ENCODE measurements at regions not wholly inside any gene's neighbourhood (a gene's known extent, or its start where the extent isn't known, plus 50 kb on each side); places are given as distances from the start of the nearest gene placed in this dataset.

- no peak for DNase-seq (ENCODE audit: insufficient read length, low spot score, missing footprints)
Observed at GRCh38 chr6:15074806-15075205, 171.1 kb upstream of the JARID2 start.

GRCh38 chr6:15076565-15076964 lies 169.3 kb upstream of the JARID2 start:
- H3K27me3 ChIP-seq (ENCODE audit: insufficient read depth, low read length), result no peaks in the 10 kb centered on the region
- peak; percentile 47 for DNase-seq (ENCODE audit: insufficient read length, low spot score, missing footprints)

More at GRCh38 chr6:15074806-15075205, 171.1 kb upstream of the JARID2 start:
- Histone ChIP-seq H4K20me1 (ENCODE audit: insufficient read depth, low read length) (no peaks in the 10 kb centered on the region), H3K27me3 (ENCODE audit: insufficient read depth, low read length) (no peaks in the 10 kb centered on the region), H3K4me3 (ENCODE audit: insufficient read depth, low read length) (no peak overlapping the region), H2AFZ (ENCODE audit: low read length) (no peak overlapping the region), H3K79me2 (ENCODE audit: insufficient read depth, low read length) (no peaks in the 10 kb centered on the region), H3K27ac (ENCODE audit: low read depth, low read length) (no peak overlapping the region), H3K9me3 (ENCODE audit: low read depth, low read length) (no peaks in the 10 kb centered on the region), H3K4me2 (ENCODE audit: insufficient read depth, low read length) (no peak overlapping the region), H3K4me1 (ENCODE audit: insufficient read depth, low read length) (no peaks in the 10 kb centered on the region), H3K36me3 (ENCODE audit: insufficient read depth, low read length) (no peaks in the 10 kb centered on the region)
- TF ChIP-seq CTCF (IDR thresholded peaks at IDR 0.05; ENCODE audit: extremely low read depth, low read depth, low read length), result no peak

GRCh38 chr6:15077006-15077405 lies 168.9 kb upstream of the JARID2 start:
- peak; percentile 27 for DNase-seq (ENCODE audit: insufficient read length, low spot score, missing footprints)
- no peak overlapping the region for H2AFZ ChIP-seq (ENCODE audit: low read length)

More at GRCh38 chr6:15076565-15076964, 169.3 kb upstream of the JARID2 start:
- no peaks in the 10 kb centered on the region for H3K9me3 ChIP-seq (ENCODE audit: low read depth, low read length)
- TF ChIP-seq CTCF (IDR thresholded peaks at IDR 0.05; ENCODE audit: extremely low read depth, low read depth, low read length), result no peak
- H2AFZ ChIP-seq (ENCODE audit: low read length), result no peak overlapping the region
- H3K4me2 ChIP-seq (ENCODE audit: insufficient read depth, low read length), result no peak overlapping the region
- H3K36me3 ChIP-seq (ENCODE audit: insufficient read depth, low read length), result no peaks in the 10 kb centered on the region
- H4K20me1 ChIP-seq (ENCODE audit: insufficient read depth, low read length), result no peaks in the 10 kb centered on the region
- H3K4me3 ChIP-seq (ENCODE audit: insufficient read depth, low read length), result no peak overlapping the region
- no peaks in the 10 kb centered on the region for H3K4me1 ChIP-seq (ENCODE audit: insufficient read depth, low read length)
- no peak overlapping the region for H3K27ac ChIP-seq (ENCODE audit: low read depth, low read length)
- H3K79me2 ChIP-seq (ENCODE audit: insufficient read depth, low read length), result no peaks in the 10 kb centered on the region

GRCh38 chr6:15077961-15078360 lies 167.9 kb upstream of the JARID2 start:
- Histone ChIP-seq H3K9me3 (ENCODE audit: low read depth, low read length) (no peaks in the 10 kb centered on the region), H3K27me3 (ENCODE audit: insufficient read depth, low read length) (no peaks in the 10 kb centered on the region), H3K4me1 (ENCODE audit: insufficient read depth, low read length) (no peaks in the 10 kb centered on the region), H4K20me1 (ENCODE audit: insufficient read depth, low read length) (no peaks in the 10 kb centered on the region), H3K36me3 (ENCODE audit: insufficient read depth, low read length) (no peaks in the 10 kb centered on the region), H2AFZ (ENCODE audit: low read length) (no peak overlapping the region), H3K4me2 (ENCODE audit: insufficient read depth, low read length) (no peak overlapping the region), H3K4me3 (ENCODE audit: insufficient read depth, low read length) (no peak overlapping the region), H3K27ac (ENCODE audit: low read depth, low read length) (no peak overlapping the region), H3K79me2 (ENCODE audit: insufficient read depth, low read length) (no peaks in the 10 kb centered on the region)
- peak; percentile 63 for DNase-seq (ENCODE audit: insufficient read length, low spot score, missing footprints)
- TF ChIP-seq CTCF (IDR thresholded peaks at IDR 0.05; ENCODE audit: extremely low read depth, low read depth, low read length), result no peak

More at GRCh38 chr6:15077006-15077405, 168.9 kb upstream of the JARID2 start:
- H3K4me2 ChIP-seq (ENCODE audit: insufficient read depth, low read length), result no peak overlapping the region
- no peaks in the 10 kb centered on the region for H4K20me1 ChIP-seq (ENCODE audit: insufficient read depth, low read length)
- H3K27me3 ChIP-seq (ENCODE audit: insufficient read depth, low read length), result no peaks in the 10 kb centered on the region
- TF ChIP-seq CTCF (IDR thresholded peaks at IDR 0.05; ENCODE audit: extremely low read depth, low read depth, low read length), result no peak
- H3K4me1 ChIP-seq (ENCODE audit: insufficient read depth, low read length), result no peaks in the 10 kb centered on the region
- H3K79me2 ChIP-seq (ENCODE audit: insufficient read depth, low read length), result no peaks in the 10 kb centered on the region
- no peak overlapping the region for H3K4me3 ChIP-seq (ENCODE audit: insufficient read depth, low read length)
- no peaks in the 10 kb centered on the region for H3K36me3 ChIP-seq (ENCODE audit: insufficient read depth, low read length)
- no peak overlapping the region for H3K27ac ChIP-seq (ENCODE audit: low read depth, low read length)
- H3K9me3 ChIP-seq (ENCODE audit: low read depth, low read length), result no peaks in the 10 kb centered on the region
